ENCODE measurements at regions not wholly inside any gene's neighbourhood (a gene's known extent, or its start where the extent isn't known, plus 50 kb on each side); places are given as distances from the start of the nearest gene placed in this dataset.

DNA sequence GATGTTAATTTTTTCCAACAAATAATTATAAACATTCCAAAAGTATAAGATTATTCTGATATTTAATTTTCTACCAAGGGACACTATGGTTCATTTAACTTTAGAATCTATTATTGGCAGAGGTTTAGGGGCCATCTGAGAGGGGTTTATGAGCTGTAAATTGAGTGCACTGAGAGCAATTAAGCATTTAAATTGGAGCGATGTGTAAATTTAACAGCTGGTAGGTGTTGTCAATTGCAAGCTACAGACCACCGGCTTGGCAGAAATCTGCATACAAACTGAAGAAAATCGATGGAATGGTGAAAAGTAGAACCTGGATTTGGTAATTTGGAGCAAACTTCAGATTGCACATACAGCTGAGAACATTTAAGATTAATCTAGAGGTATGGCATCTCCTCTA, 55.8 kb upstream of the MTF2 start:
- Histone ChIP-seq H3K4me2 (ENCODE audit: extremely low read depth, insufficient read depth, low read length) (no peak overlapping the region), H3K27ac (ENCODE audit: insufficient read depth, low read length) (no peak overlapping the region), H3K36me3 (ENCODE audit: control insufficient read depth, insufficient read depth, low read length) (no peaks in the 10 kb centered on the region), H3K9me3 (ENCODE audit: control insufficient read depth, insufficient read depth, low read depth, low read length) (no peaks in the 10 kb centered on the region), H3K9ac (ENCODE audit: insufficient read depth, low read length) (no peak overlapping the region), H3K79me2 (ENCODE audit: control insufficient read depth, insufficient read depth, low read length) (no peaks in the 10 kb centered on the region), H4K20me1 (ENCODE audit: control insufficient read depth, extremely low read depth, insufficient read depth, low read length) (no peaks in the 10 kb centered on the region), H3K4me3 (replicated peaks in 1 of 4; ENCODE audit: control extremely low read depth in 1 of 4, insufficient read depth in 1 of 4, low read depth in 3 of 4, low read length in 4 of 4) (no peak overlapping the region), H3K27me3 (ENCODE audit: control insufficient read depth, insufficient read depth, low read length) (peaks cover 9% of the 10 kb centered on the region), H3K4me1 (ENCODE audit: control insufficient read depth, extremely low read depth, insufficient read depth, low read length) (no peaks in the 10 kb centered on the region), H2AFZ (ENCODE audit: low read length) (no peak overlapping the region)
- DNase-seq (ENCODE audit: low read depth in 2 of 2): no peak
- TF ChIP-seq, protein P1, sequence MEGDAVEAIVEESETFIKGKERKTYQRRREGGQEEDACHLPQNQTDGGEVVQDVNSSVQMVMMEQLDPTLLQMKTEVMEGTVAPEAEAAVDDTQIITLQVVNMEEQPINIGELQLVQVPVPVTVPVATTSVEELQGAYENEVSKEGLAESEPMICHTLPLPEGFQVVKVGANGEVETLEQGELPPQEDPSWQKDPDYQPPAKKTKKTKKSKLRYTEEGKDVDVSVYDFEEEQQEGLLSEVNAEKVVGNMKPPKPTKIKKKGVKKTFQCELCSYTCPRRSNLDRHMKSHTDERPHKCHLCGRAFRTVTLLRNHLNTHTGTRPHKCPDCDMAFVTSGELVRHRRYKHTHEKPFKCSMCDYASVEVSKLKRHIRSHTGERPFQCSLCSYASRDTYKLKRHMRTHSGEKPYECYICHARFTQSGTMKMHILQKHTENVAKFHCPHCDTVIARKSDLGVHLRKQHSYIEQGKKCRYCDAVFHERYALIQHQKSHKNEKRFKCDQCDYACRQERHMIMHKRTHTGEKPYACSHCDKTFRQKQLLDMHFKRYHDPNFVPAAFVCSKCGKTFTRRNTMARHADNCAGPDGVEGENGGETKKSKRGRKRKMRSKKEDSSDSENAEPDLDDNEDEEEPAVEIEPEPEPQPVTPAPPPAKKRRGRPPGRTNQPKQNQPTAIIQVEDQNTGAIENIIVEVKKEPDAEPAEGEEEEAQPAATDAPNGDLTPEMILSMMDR (conservative IDR thresholded peaks at IDR 0.05 in 1 of 2, IDR thresholded peaks at IDR 0.05 in 1 of 2; ENCODE audit: low read depth in 1 of 2, low read length in 2 of 2): no peak
- no peak for TF ChIP-seq EZH2 (IDR thresholded peaks at IDR 0.05; ENCODE audit: low read length, missing control alignments)

DNA sequence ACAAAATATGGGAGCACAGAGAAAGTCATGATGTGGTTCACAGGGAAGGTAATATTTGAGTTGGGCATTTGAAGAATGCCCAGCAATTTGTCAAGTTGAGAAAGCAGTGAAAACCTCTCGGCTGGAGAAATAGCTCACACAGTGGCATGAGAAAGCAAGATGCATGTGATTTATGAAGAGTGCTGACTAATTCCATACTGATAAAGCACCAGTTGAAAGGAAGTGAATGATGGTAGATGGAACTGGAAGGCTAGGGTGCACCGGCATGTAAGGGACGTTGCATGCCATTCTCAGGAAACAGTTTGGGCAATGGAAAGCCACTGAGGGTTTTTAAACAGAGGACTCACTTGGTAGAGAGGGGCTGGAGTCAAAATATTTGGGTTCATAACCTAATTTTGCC, 53.5 kb upstream of the MTF2 start:
- TF ChIP-seq, protein P1 (conservative IDR thresholded peaks at IDR 0.05 in 1 of 2, IDR thresholded peaks at IDR 0.05 in 1 of 2; ENCODE audit: low read depth in 1 of 2, low read length in 2 of 2): no peak
- no peak for TF ChIP-seq EZH2 (IDR thresholded peaks at IDR 0.05; ENCODE audit: low read length, missing control alignments)
- DNase-seq (ENCODE audit: low read depth in 2 of 2): peak in 1 of 2 donors; percentile 41
- peaks cover 16% of the 10 kb centered on the region for H3K27me3 ChIP-seq (ENCODE audit: control insufficient read depth, insufficient read depth, low read length)
- no peaks in the 10 kb centered on the region for H3K4me1 ChIP-seq (ENCODE audit: control insufficient read depth, extremely low read depth, insufficient read depth, low read length)
- H3K9me3 ChIP-seq (ENCODE audit: control insufficient read depth, insufficient read depth, low read depth, low read length): no peaks in the 10 kb centered on the region
- no peak overlapping the region for H3K9ac ChIP-seq (ENCODE audit: insufficient read depth, low read length)
- H3K4me3 ChIP-seq (replicated peaks in 1 of 4; ENCODE audit: control extremely low read depth in 1 of 4, insufficient read depth in 1 of 4, low read depth in 3 of 4, low read length in 4 of 4): no peak overlapping the region
- H4K20me1 ChIP-seq (ENCODE audit: control insufficient read depth, extremely low read depth, insufficient read depth, low read length): no peaks in the 10 kb centered on the region
- H3K27ac ChIP-seq (ENCODE audit: insufficient read depth, low read length): no peak overlapping the region
- H2AFZ ChIP-seq (ENCODE audit: low read length): no peak overlapping the region
- H3K79me2 ChIP-seq (ENCODE audit: control insufficient read depth, insufficient read depth, low read length): no peaks in the 10 kb centered on the region
- no peak overlapping the region for H3K4me2 ChIP-seq (ENCODE audit: extremely low read depth, insufficient read depth, low read length)
- H3K36me3 ChIP-seq (ENCODE audit: control insufficient read depth, insufficient read depth, low read length): no peaks in the 10 kb centered on the region

DNA sequence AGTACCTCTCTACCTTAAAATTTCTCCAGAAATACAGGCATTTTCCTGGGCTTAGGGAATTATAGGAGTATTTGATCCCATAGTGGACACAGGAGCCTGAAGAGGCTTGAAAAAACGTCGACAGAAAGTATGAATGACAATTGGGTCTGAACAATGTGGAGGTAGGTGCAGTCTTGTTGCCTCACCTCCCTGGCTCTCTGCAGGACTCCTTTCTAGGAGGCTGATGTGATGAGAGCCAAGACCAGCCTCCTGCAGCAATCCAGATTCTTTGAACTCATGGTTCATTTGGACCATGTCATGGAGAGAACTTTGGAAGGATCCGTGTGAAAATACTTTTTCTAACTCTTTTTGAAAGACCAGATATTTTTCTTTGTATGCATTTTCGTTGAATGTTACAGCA, 50.5 kb upstream of the MTF2 start:
- Histone ChIP-seq H3K4me1 (ENCODE audit: control insufficient read depth, extremely low read depth, insufficient read depth, low read length) (no peaks in the 10 kb centered on the region), H3K9me3 (ENCODE audit: control insufficient read depth, insufficient read depth, low read depth, low read length) (no peaks in the 10 kb centered on the region), H4K20me1 (ENCODE audit: control insufficient read depth, extremely low read depth, insufficient read depth, low read length) (no peaks in the 10 kb centered on the region), H3K27ac (ENCODE audit: insufficient read depth, low read length) (no peak overlapping the region), H3K4me2 (ENCODE audit: extremely low read depth, insufficient read depth, low read length) (no peak overlapping the region), H3K9ac (ENCODE audit: insufficient read depth, low read length) (no peak overlapping the region), H3K27me3 (ENCODE audit: control insufficient read depth, insufficient read depth, low read length) (peaks cover 13% of the 10 kb centered on the region), H2AFZ (ENCODE audit: low read length) (no peak overlapping the region), H3K4me3 (replicated peaks in 1 of 4; ENCODE audit: control extremely low read depth in 1 of 4, insufficient read depth in 1 of 4, low read depth in 3 of 4, low read length in 4 of 4) (no peak overlapping the region), H3K36me3 (ENCODE audit: control insufficient read depth, insufficient read depth, low read length) (no peaks in the 10 kb centered on the region), H3K79me2 (ENCODE audit: control insufficient read depth, insufficient read depth, low read length) (no peaks in the 10 kb centered on the region)
- DNase-seq (ENCODE audit: low read depth in 2 of 2): no peak
- TF ChIP-seq, protein P1 (conservative IDR thresholded peaks at IDR 0.05 in 1 of 2, IDR thresholded peaks at IDR 0.05 in 1 of 2; ENCODE audit: low read depth in 1 of 2, low read length in 2 of 2): no peak
- no peak for TF ChIP-seq EZH2 (IDR thresholded peaks at IDR 0.05; ENCODE audit: low read length, missing control alignments)
